HG02588 (cell line): ENCODE measurements at regions not wholly inside any gene's neighbourhood (a gene's known extent, or its start where the extent isn't known, plus 50 kb on each side); places are given as distances from the start of the nearest gene placed in this dataset.
"Not testable (repeated sequence)": the region's sequence is repeated elsewhere in the genome, so short reads cannot be mapped to it uniquely, and the experiment has no call there.

ENCODE experiments used
- ATAC-seq: cut with Tn5 transposase; IDR thresholded peaks from one replicate; pipeline ENCODE4 v1.9.1; 2021; ENCODE audit warnings: mild to moderate bottlenecking, moderate library complexity; ENCODE audit not compliant: unreplicated experiment

- ATAC-seq: not testable (repeated sequence)
Observed at GRCh38 chr17:30644287-30644686, 167.1 kb downstream of the GOSR1 start.

- not testable (repeated sequence) for ATAC-seq
Observed at GRCh38 chr17:30641428-30641827, 164.2 kb downstream of the GOSR1 start.

GRCh38 chr17:30639391-30639790, 162.2 kb downstream of the GOSR1 start:
- ATAC-seq: not testable (repeated sequence)

- ATAC-seq: not testable (repeated sequence)
Observed at GRCh38 chr17:30638968-30639367, 161.8 kb downstream of the GOSR1 start.

GRCh38 chr17:30631651-30632050, 154.4 kb downstream of the GOSR1 start:
- not testable (repeated sequence) for ATAC-seq

- ATAC-seq: not testable (repeated sequence)
Observed at GRCh38 chr17:30625380-30625779, 148.2 kb downstream of the GOSR1 start.

GRCh38 chr17:30624180-30624579, 147.0 kb downstream of the GOSR1 start:
- not testable (repeated sequence) for ATAC-seq

GRCh38 chr17:30609682-30610081, 132.5 kb downstream of the GOSR1 start:
- not testable (repeated sequence) for ATAC-seq

GRCh38 chr17:30605523-30605922, 128.3 kb downstream of the GOSR1 start:
- no peak for ATAC-seq

GRCh38 chr17:30605027-30605426, 127.8 kb downstream of the GOSR1 start:
- no peak for ATAC-seq

- ATAC-seq: not testable (repeated sequence)
Observed at GRCh38 chr17:30602396-30602795, 125.2 kb downstream of the GOSR1 start.

- ATAC-seq: not testable (repeated sequence)
Observed at GRCh38 chr17:30601984-30602383, 124.8 kb downstream of the GOSR1 start.

GRCh38 chr17:30600830-30601494, 123.8 kb downstream of the GOSR1 start:
- ATAC-seq: peak; percentile 13

- ATAC-seq: peak; percentile 87
Observed at GRCh38 chr17:30600060-30600829, 123.0 kb downstream of the GOSR1 start.

- no peak for ATAC-seq
Observed at GRCh38 chr17:30599428-30600059, 122.3 kb downstream of the GOSR1 start.

GRCh38 chr17:30597776-30598288, 120.6 kb downstream of the GOSR1 start:
- no peak for ATAC-seq

- ATAC-seq: not testable (repeated sequence)
Observed at GRCh38 chr17:30596948-30597775, 120.0 kb downstream of the GOSR1 start.

- ATAC-seq: not testable (repeated sequence)
Observed at GRCh38 chr17:30594953-30595371, 117.8 kb downstream of the GOSR1 start.

GRCh38 chr17:30594223-30594952, 117.2 kb downstream of the GOSR1 start:
- no peak for ATAC-seq
